ENCODE measurements at regions not wholly inside any gene's neighbourhood (a gene's known extent, or its start where the extent isn't known, plus 50 kb on each side); places are given as distances from the start of the nearest gene placed in this dataset.
"Not testable (repeated sequence)": the region's sequence is repeated elsewhere in the genome, so short reads cannot be mapped to it uniquely, and the experiment has no call there.

DNA sequence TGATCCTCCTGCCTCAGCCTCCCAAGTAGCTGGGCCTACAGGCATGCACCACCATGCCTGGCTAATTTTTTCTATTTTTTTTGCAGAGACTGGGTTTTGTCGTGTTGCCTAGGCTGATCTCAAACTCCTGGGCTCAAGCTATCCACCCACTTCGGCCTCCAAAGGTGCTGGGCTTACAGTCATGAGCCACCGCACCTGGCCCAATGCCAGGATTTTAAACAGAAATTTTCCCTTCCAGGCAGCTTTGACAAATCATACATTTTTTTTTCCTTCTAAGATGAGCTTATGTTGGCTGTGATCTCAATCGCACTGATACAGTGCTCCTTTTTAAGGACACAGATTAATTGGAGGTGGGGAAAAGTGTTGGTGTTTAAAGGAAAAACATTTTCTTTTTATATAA lies 73.2 kb upstream of the CD2AP start:
- no peak for DNase-seq (ENCODE audit: low spot score)
- intact Hi-C loops (cut with DNase I), result no loop called here

DNA sequence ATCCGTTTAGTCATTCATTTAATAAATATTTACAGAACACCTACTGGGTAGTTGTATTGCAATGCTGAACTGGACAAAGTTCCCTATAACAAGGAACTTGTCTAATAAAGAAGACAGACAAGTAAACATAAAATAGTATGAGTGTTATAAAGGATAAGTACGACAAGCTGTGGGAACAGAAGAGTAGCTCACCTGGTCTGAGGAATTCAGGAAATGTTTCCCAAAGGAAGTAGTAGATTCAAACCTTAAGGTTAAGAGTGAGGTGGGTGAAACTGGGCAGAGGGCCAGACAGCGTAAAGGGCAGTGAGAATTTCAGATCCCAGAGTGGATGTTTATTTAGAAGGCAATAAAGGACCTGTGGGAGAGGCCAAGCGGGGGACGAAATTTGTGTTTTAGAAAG lies 72.3 kb upstream of the CD2AP start:
- no peak for DNase-seq (ENCODE audit: low spot score)
- intact Hi-C loops (cut with DNase I), result no loop called here

DNA sequence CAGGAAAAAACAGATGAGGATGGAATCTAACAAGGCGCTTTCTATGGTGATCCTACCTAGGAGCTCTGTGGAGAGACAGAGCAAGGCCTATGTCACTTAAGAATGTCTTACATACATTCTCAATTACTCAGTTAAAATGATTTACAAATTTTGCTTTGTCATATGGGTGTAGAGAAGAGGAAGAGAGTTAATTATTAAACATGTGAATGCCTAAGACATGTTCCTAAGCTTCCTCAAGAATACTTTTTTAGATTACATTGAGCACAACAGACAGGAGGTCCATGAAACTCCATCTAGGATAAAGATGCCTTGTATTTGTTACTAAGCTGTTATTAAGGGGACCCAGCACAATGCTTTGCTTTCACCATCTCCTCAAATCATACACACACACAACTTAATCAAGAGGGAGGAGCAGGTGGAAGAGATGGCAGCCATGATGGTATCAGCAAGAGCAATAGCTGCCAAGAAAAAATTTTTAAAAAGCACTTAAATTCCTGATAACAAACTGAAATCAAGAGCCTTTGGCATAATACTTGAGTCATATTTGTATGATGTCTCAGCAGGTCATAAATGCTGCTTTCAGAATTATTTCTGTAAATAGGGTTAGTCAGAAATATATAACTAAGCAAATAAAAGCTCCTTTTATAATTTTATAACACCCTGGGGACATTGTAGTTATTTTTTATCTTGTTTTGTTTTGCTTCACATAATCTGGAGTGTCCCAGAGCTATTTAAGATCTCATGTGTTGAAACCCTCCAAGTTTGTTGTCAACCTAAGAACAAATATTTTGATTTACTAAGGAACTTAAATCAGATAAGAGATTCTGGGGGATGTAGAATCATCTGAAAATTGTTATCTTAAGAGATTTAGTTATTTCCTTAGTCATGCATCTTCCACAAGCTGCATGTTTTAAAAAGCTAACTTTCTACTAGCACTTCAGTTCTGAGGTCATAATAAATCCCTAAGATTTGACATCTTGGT lies 70.0 kb upstream of the CD2AP start:
- intact Hi-C loops (cut with DNase I), result no loop called here
- DNase-seq (ENCODE audit: low spot score), result no peak

DNA sequence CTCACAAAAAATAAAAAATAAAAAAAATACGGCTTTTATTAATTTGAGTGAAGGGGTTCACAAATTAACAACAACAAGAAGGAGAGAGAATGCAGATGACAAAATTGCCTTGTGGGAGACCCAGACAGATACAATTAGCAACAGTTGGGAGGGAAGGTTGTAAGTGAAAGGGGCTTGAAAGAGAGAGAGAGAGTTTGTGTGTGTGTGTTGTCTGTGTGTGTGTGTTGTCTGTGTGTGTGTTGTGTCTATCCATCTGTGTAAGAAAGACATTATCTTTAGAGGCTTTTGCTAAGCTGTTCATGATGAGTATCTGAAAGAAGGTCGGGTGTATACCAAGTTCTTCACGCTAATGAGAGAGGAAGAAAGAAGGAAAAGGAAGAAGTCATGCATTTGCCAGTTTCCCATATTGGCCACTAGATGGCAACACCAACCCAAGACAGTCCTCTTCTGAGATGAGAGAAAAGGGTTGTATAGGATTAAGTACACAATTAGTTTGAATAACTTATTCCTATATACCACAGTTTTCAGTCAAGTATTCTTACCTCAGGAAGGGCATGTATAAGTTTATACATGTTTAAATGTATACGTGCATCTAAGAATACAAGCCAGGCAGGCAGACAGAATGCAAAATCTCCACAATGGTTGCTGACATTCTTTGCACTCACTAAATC lies 63.7 kb upstream of the CD2AP start:
- DNase-seq (ENCODE audit: low spot score), result no peak
- intact Hi-C loops (cut with DNase I), result loop anchor here (5.0 to 10.0 kb wide), 3 partner anchors 221 to 368 kb away; partner anchors contain the start of gene OPN5

DNA sequence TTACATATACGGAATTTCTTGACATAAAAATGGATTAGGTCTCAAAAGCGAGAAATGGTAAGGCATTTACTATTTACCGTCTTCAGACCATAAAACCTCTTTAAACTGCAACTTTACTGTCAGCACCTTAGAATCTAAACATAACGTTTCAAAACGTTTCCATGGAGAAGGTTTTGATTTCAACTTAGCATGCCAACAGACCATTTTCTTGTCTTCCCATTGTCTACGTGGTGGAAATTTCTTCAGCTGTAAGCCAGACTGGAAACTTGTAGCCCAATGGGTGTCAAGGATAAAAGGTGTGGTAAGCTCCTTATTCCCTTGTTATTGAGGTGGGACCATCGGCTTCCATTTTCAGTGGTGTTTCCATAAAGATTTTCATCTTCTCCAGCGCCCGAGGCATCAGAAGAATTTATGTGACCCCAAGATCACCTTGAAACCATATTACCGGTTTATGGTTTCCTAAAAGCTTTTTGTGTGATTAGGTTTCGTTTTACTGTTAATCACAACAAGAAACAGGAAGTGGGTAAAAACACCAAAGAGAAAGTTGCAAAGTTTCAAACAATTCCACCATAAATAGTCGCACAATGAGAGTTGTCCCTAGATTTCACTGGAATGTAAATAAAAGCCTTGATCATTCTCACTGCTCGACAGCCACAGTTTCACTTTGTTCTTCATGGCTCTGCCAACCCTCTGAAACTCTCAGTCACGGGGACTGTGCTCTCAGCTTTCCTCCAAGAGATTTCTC lies 63.0 kb upstream of the CD2AP start:
- DNase-seq (ENCODE audit: low spot score), result no peak
- intact Hi-C loops (cut with DNase I), result loop anchor here (5.0 to 10.0 kb wide), 3 partner anchors 220 to 368 kb away; partner anchors contain the start of gene OPN5

DNA sequence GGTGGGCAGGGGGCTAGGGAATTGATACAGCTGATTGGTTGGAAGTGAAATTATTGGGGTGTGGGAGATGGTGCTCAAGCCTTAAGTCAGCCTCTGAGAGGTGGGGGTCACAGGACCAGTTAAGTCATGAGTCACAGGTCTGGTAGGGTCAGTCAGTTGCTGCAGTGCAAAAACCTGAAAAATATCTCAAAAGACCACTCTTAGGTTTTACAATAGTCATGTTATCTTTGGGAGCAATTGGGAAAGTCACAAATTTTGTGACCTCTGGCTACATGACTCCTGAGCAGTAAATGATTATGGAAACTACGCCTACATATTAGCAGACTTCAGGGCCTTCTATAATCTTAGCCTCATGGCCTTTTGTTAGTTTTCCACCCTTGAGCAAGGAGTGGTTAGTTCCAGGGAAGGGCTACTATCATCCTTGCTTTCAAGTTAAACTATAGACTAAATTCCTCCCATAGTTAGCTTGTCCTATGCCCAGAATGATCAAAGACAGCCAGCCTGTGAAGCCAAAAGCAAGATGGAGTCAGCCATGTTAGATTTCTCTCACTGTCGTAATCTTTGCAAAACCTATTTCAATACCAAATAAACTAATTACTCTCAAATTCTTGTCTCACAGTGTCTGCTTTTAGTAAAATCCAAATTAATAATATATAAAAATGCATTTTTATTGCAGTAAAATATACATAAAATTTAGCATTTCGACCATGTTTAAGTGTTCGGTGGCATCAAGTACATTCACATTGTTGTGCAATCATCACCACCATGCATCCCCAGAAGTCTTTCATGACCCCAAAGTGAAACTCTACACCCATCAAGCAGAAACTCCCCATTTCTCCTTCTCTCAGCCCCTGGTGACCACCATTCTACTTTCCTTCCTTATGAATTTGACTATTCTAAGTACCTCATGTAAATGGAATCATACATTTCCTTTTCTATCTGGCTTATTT lies 60.9 kb upstream of the CD2AP start:
- intact Hi-C loops (cut with DNase I), result loop anchor here (10.0 kb wide), 1 partner anchor 218 kb away; no protein-coding TSS in a partner anchor
- no peak for DNase-seq (ENCODE audit: low spot score)

DNA sequence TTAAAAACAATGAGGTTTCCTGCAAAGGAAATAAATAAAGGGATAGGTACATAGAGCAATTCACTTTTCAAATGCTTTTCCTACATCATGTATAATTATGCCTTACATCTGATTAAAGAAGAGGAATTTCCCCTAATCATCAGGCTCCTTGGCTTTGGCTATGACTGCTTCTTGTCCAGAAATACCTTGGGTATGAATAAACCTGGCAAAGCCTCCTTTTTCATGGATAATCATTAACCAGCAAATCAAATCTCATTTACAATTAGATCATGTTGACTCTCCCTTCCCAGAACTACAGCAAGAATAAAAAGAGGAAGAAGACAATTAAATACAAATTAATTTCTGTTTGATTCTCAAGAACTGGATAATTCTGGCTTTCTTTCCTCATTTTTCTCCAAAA lies 58.0 kb upstream of the CD2AP start:
- intact Hi-C loops (cut with DNase I), result loop anchor here (10.0 kb wide), 1 partner anchor 215 kb away; no protein-coding TSS in a partner anchor
- no peak for DNase-seq (ENCODE audit: low spot score)

DNA sequence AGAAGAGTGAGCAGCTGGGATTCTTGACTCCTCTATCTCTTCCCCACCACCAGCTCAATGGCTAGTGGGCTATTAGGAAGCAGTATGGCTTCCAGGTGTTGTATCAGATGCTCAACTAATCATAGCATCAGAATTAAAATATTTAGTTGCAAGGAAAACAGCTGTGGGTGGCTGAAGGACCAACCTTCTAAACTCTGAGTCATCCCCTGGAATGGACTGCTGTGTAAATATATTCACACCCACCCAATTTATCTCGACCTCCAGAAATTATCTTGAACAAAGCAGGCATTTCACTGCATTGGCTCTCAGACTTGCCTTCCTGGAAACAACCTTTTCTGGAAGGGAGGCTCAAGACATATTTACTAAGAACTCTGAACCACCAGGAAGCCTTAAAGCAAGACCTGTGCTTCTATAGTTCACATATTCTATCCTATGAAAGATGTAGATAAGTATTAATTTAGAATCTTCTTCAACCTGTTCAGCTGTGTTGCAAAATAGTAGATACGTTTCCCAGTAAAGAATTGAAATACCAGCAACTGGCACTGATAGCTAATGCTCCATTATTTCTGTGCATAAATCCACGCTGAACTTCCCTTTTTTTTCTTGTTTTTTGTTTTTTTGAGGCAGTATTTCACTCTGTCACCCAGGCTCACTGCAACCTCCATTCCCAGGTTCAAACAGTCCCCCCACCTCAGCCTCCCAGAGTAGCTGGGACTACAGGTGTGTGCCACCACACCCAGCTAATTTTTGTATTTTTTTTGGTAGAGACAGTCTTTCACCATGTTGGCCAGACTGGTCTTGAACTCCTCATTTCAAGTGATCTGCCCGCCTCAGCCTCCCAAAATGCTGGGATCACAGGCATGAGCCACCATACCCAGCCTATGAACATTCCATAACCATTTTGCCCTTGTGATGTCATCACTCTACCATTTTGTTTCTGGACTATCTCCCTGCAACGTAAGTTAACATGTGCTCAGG lies 56.9 kb upstream of the CD2AP start:
- intact Hi-C loops (cut with DNase I), result no loop called here

DNA sequence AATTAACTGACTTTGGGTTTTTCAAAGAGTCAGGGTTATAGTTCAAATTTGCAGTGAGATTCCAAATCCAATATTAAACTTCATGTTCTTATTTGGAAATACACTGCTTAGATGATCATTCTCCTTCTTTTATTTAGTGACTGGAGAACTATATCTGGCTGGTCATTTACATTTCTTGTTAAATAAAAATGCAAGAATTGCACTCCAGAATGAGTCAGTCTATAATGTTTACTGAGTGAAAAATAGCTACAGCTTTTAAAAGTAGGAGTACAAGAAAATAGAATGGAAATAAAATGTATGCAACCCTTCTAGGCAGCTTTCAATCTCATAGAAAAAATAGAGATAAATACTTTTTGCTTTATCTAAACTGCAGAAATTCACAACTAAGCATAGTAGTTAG lies 54.5 kb upstream of the CD2AP start:
- intact Hi-C loops (cut with DNase I), result no loop called here
- no peak for DNase-seq (ENCODE audit: low spot score)

More for the DNA sequence above, 56.9 kb upstream of the CD2AP start:
- no peak for DNase-seq (ENCODE audit: low spot score)

DNA sequence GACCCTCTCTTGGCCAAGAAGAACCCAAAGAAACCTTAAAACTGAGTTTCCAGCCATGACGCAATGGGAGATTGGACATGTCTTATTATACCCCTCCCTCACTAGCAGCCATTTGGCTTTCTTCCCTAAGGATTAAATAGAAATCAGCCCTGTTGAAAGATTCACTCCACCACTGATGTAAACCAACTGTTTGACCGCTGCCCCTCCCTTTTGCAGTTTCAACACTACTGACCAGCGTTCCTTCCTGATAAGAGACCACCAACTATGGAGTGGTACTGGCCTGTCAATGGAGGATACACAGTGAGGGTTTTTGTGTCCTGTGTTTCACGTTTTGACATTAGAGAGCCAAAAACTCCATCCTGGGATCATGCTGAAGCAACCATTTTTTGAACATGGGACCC lies 53.2 kb upstream of the CD2AP start:
- DNase-seq (ENCODE audit: low spot score), result no peak
- intact Hi-C loops (cut with DNase I), result no loop called here

DNA sequence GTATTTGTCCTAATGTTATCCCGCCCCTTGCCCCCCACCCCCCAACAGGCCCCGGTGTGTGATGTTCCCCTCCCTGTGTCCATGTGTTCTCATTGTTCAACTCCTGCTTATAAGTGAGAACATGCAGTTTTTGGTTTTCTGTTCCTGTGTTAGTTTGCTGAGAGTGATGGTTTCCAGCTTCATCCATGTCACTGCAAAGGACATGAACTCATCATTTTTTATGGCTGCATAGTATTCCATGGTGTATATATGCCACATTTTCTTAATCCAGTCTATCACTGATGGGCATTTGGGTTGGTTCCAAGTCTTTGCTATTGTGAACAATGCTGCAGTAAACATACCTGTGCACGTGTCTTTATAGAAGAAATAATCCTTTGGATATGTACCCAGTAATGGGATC lies 51.9 kb upstream of the CD2AP start:
- DNase-seq (ENCODE audit: low spot score); intact Hi-C loops (cut with DNase I): not testable (repeated sequence)

DNA sequence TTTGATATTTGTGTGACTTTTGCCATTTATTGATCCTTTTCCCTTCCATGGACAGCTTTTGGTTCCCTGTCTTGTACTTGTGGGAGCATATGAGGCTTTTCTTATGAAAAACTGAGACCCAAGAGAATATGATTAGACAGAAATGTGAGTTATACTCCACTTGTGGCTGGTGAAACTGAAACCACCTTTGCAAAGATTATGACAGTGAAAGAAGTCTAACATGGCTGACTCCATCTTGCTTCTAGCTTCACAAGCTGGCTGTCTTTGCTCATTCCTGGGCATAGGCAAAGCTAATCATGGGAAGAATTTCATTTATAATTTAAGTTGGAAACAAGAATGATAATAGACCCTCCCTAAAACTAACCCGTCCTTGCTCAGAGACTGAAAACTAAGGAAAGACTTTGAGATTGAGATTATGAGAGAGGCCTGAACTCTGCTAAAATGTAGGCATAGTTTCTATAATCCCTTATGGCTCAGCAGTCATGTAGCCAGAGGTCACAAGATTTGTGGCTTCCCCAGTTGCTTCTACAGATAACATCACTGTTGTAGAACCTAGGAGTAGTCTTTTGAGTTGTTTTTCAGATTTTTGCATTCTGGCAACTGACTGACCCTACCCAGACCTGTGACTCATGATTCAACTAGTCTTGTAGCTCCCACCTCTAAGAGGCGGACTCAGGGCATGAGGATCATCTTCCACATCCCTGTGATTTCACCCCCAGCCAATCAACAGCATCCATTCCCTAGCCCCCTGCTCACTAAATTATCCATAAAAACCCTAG lies 50.9 kb upstream of the CD2AP start:
- no peak for DNase-seq (ENCODE audit: low spot score)
- intact Hi-C loops (cut with DNase I), result no loop called here

DNA sequence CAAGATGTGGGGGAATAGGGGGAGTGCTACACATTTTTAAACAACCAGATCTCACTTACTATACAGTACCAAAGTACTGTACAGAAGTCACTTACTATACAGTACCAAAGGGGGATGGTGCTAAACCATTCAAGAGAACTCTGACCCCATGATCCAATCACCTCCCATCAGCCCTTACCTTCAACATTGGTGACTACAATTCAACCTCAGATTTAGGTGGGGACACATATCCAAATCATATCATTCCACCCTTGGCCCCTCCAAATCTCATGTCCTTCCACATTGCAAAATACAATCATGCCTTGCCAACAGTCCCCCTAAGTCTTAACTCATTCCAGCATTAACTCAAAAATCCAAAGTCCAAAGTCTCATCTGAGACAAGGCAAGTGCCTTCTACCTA lies 49.9 kb upstream of the CD2AP start:
- intact Hi-C loops (cut with DNase I), result no loop called here
- DNase-seq (ENCODE audit: low spot score), result no peak
